Esophagus muscularis mucosa (tissue), 4 donors: ENCODE measurements at regions not wholly inside any gene's neighbourhood (a gene's known extent, or its start where the extent isn't known, plus 50 kb on each side); places are given as distances from the start of the nearest gene placed in this dataset.

Experiments used
- DNase-seq: peaks from one replicate; pipeline ENCODE4 v3.0.0-alpha.2; 2017; ENCODE audit errors: extremely low spot score
- H3K27ac ChIP-seq, 4 donors: fragments of 200-600 bp; sonication (generic); replicated peaks in 1 of 4; 1 replicate in 3 of 4; 2 replicates in 1 of 4; pipeline ENCODE4 v1.5.1; 2016 to 2019; ENCODE audit warnings: mild to moderate bottlenecking in 1 of 4
- H3K27me3 ChIP-seq, 4 donors: fragments of 200-600 bp; sonication (generic); one replicate each; pipeline versions ENCODE4 v1.5.1 to v1.6.0; 2016 to 2019
- H3K36me3 ChIP-seq, 4 donors: fragments of 200-600 bp; sonication (generic); one replicate each; pipeline ENCODE4 v1.5.1; 2016 to 2019
- H3K4me1 ChIP-seq, 4 donors: fragments of 200-600 bp; sonication (generic); one replicate each; pipeline ENCODE4 v1.5.1; 2016 to 2019
- H3K4me3 ChIP-seq, 4 donors: fragments of 200-600 bp; sonication (generic); 1 replicate in 2 of 4; 2 replicates in 2 of 4; pipeline ENCODE4 v1.5.1; 2016 to 2019; ENCODE audit warnings: mild to moderate bottlenecking in 4 of 4, moderate library complexity in 1 of 4
- H3K9me3 ChIP-seq, 4 donors: fragments of 200-600 bp; sonication (generic); 1 replicate in 3 of 4; 2 replicates in 1 of 4; pipeline ENCODE4 v1.5.1; 2016 to 2019
- CTCF ChIP-seq, 3 experiments: fragments of 200-600 bp in 2 of 3; fragments of 450-650 bp in 1 of 3; sonication (generic) in 2 of 3; IDR thresholded peaks; one replicate each; pipeline ENCODE4 v1.5.1; 2017 to 2019; ENCODE audit warnings: antibody characterized with exemption in 3 of 3, mild to moderate bottlenecking in 2 of 3, moderate library complexity in 1 of 3
- EP300 ChIP-seq: sonication (generic); formaldehyde crosslinking; IDR thresholded peaks from one replicate; pipeline ENCODE4 v1.6.1; 2017; ENCODE audit warnings: antibody characterized with exemption
- POLR2A ChIP-seq: fragments of 450-650 bp; IDR thresholded peaks from one replicate; pipeline ENCODE4 v1.6.1; 2017; ENCODE audit warnings: antibody characterized with exemption, moderate library complexity, mild to moderate bottlenecking, low read depth
- POLR2AphosphoS5 ChIP-seq, 2 donors: sonication (generic); formaldehyde crosslinking; IDR thresholded peaks; one replicate each; pipeline ENCODE4 v1.6.1; 2017; ENCODE audit warnings: antibody characterized with exemption in 2 of 2
- WGBS: methylation state at CpG from one replicate; pipeline ENCODE4 v1.1.5; 2018; 5-methylcytosine and 5-hydroxymethylcytosine counted together
- intact Hi-C: fragments of 100-400 bp; cut with DNase I; formaldehyde crosslinking; loops from one replicate; pipeline ENCODE4 v1.15.1; 2023

DNA sequence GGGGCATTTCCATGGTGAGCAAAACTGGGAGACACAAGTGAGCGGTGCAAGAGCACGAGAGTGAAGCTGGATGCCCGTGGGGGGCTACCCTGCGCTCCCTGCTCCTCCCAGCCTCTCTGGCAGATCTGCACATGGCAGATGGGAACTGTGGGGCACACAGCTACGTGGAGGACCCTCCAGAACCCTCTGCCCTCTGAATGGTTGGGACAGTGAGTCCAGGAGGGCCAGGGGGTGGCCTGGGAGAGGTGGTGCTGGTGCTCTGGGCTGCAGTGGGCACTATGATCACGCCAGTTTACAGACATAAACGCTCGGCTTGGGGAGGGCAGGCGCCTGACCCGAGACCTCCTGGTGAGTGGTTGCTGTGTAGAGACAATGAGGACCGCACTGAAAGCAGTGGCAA, 205.9 kb downstream of the CTTN start:
- Histone ChIP-seq H3K9me3 (no peaks in the 10 kb centered on the region), H3K4me3 (no peak overlapping the region), H3K27me3 (peaks cover 0 to 3% (median 0%) of the 10 kb centered on the region in 4 donors), H3K4me1 (no peaks in the 10 kb centered on the region), H3K36me3 (no peaks in the 10 kb centered on the region), H3K27ac (no peak overlapping the region)
- no peak for TF ChIP-seq POLR2AphosphoS5 (IDR thresholded peaks at IDR 0.05)
- 88% methylated on average over 7 of the region's 11 CpGs for WGBS
- intact Hi-C loops = no loop called here
- no peak for DNase-seq

GRCh38 chr11:70604630-70605467, 206.5 kb downstream of the CTTN start:
- no peak for DNase-seq
- Histone ChIP-seq H3K9me3 (no peaks in the 10 kb centered on the region), H3K4me3 (no peak overlapping the region), H3K27me3 (peaks cover 0 to 3% (median 0%) of the 10 kb centered on the region in 4 donors), H3K27ac (no peak overlapping the region), H3K36me3 (no peaks in the 10 kb centered on the region), H3K4me1 (no peaks in the 10 kb centered on the region)
- WGBS = 91% methylated on average over 17 of the region's 20 CpGs
- TF ChIP-seq CTCF (IDR thresholded peaks at IDR 0.05) = no peak
- intact Hi-C loops = no loop called here

DNA sequence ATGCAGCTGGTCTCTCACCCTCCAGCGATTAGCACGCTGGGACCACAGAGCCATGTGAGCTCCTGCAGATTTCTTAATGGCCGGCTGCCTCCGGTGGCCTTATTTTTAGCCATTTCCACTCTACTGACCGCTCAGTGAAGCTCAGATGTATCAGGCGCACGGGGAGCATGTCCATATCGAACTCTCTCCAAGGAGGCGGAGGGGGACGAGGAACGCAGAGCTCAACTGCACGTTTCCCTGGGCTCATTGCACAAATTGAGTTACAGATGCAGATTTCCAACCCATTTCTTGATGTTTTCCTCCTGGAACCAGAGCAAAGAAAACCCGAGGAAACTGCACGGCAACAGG, 207.1 kb downstream of the CTTN start:
- Histone ChIP-seq H3K4me1 (peaks cover under 1 to 5% (median 3%) of the 10 kb centered on the region in 4 donors), H3K4me3 (no peak overlapping the region), H3K9me3 (no peaks in the 10 kb centered on the region), H3K36me3 (no peaks in the 10 kb centered on the region), H3K27me3 (peaks cover 0 to 3% (median 0%) of the 10 kb centered on the region in 4 donors), H3K27ac (no peak overlapping the region)
- intact Hi-C loops = no loop called here
- 89% methylated on average over 14 of the region's 14 CpGs for WGBS
- no peak for TF ChIP-seq CTCF (IDR thresholded peaks at IDR 0.05)
- no peak for TF ChIP-seq EP300
- DNase-seq = no peak

- no peak for TF ChIP-seq CTCF (IDR thresholded peaks at IDR 0.05)
- TF ChIP-seq EP300 = no peak
- no peak for TF ChIP-seq POLR2A
- no peak for TF ChIP-seq POLR2AphosphoS5 (IDR thresholded peaks at IDR 0.05)
- Histone ChIP-seq H3K27me3 (peaks cover 0 to 3% (median 0%) of the 10 kb centered on the region in 4 donors), H3K9me3 (no peaks in the 10 kb centered on the region), H3K4me3 (no peak overlapping the region), H3K4me1 (peaks cover 3 to 8% (median 6%) of the 10 kb centered on the region in 4 donors), H3K36me3 (no peaks in the 10 kb centered on the region), H3K27ac (no peak overlapping the region)
- WGBS = 83% methylated on average over 5 of the region's 5 CpGs
- intact Hi-C loops = no loop called here
- no peak for DNase-seq
These were observed 207.5 kb downstream of the CTTN start for GRCh38 chr11:70605846-70606245.

DNA sequence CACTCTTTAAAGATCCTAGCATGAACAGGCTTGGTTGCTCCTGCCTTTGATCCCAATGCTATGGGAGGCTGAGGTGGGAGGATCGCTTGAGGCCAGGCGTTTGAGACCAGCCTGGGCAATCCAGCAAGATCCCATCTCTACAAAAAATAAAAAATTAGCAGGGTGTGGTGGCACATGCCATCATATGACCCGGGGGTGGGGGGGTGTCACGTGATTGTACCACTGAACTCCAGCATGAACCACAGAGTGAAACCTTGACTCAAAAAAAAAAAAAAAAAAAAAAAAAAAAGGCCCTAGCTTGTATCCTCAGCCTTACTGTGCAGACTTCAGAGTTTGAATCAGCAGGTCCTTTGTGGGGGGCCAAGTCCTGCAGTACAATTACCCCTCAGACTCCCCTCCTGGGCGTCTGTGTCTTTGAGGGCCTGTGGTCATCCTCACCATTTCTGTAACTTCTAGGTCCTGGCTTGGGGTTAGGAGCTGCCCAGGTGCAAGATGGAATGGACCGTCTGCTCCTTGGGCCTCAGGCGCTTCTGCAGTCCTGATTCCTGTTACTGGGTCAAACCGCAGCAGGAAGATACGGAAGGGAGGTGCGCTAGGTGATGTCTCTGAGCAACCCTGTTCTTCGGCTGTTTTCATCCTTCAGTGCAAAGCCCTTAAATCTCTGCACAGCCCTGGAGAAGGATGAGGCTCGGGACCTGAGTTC, 208.1 kb downstream of the CTTN start:
- Histone ChIP-seq H3K9me3 (no peaks in the 10 kb centered on the region), H3K36me3 (no peaks in the 10 kb centered on the region), H3K27me3 (peaks cover 0 to 3% (median 0%) of the 10 kb centered on the region in 4 donors), H3K27ac (no peak overlapping the region), H3K4me1 (peaks cover 3 to 10% (median 7%) of the 10 kb centered on the region in 4 donors), H3K4me3 (no peak overlapping the region)
- WGBS = 89% methylated on average over 12 of the region's 12 CpGs
- intact Hi-C loops = no loop called here
- TF ChIP-seq POLR2AphosphoS5 (IDR thresholded peaks at IDR 0.05) = no peak
- no peak for TF ChIP-seq POLR2A
- no peak for TF ChIP-seq EP300
- no peak for TF ChIP-seq CTCF (IDR thresholded peaks at IDR 0.05)
- no peak for DNase-seq
